ENCODE measurements at regions not wholly inside any gene's neighbourhood (a gene's known extent, or its start where the extent isn't known, plus 50 kb on each side); places are given as distances from the start of the nearest gene placed in this dataset.

- intact Hi-C loops (cut with DNase I; ENCODE audit: low total_unique reads) = no loop called here
- Histone ChIP-seq H3K27ac (no peak overlapping the region), H3K9me3 (no peaks in the 10 kb centered on the region), H3K4me1 (peaks cover 0 to 5% (median 0%) of the 10 kb centered on the region in 6 donors), H3K27me3 (replicated peaks in 1 of 7) (peaks cover 0 to 28% (median 0%) of the 10 kb centered on the region in 7 donors), H3K4me3 (no peak overlapping the region), H3K36me3 (no peaks in the 10 kb centered on the region)
- peak; percentile 54 for DNase-seq
- TF ChIP-seq POLR2A (IDR thresholded peaks at IDR 0.05) (no peak), CTCF (IDR thresholded peaks at IDR 0.05 in 8 of 11, conservative IDR thresholded peaks at IDR 0.05 in 3 of 11) (no peak), POLR2AphosphoS5 (IDR thresholded peaks at IDR 0.05) (no peak)
- WGBS, 5 donors = 89 to 92% (median 91%) methylated on average over 11 of the region's 11 CpGs
Measured at GRCh38 chr2:242019344-242019743, 149.8 kb downstream of the RTP5 start.

GRCh38 chr2:242020196-242021004, 150.9 kb downstream of the RTP5 start:
- peak overlapping the region in 1 of 8 donors; percentile 21 for H3K27ac ChIP-seq
- H3K4me1 ChIP-seq = peaks cover 0 to 5% (median 0%) of the 10 kb centered on the region in 6 donors
- no peaks in the 10 kb centered on the region for H3K36me3 ChIP-seq
- no peak overlapping the region for H3K4me3 ChIP-seq
- peaks cover 0 to 39% (median 5%) of the 10 kb centered on the region in 7 donors for H3K27me3 ChIP-seq (replicated peaks in 1 of 7)
- TF ChIP-seq CTCF (IDR thresholded peaks at IDR 0.05 in 8 of 11, conservative IDR thresholded peaks at IDR 0.05 in 3 of 11) (no peak), POLR2A (IDR thresholded peaks at IDR 0.05) (no peak), POLR2AphosphoS5 (IDR thresholded peaks at IDR 0.05) (no peak)
- peak; percentile 72 for DNase-seq
- H3K9me3 ChIP-seq = no peaks in the 10 kb centered on the region
- intact Hi-C loops (cut with DNase I; ENCODE audit: low total_unique reads) = no loop called here
- WGBS, 5 donors = 50 to 60% (median 55%) methylated on average over 26 of the region's 26 CpGs

- peak; percentile 27 for DNase-seq
- Histone ChIP-seq H3K27ac (no peak overlapping the region), H3K27me3 (replicated peaks in 1 of 7) (peaks cover 0 to 55% (median 5%) of the 10 kb centered on the region in 7 donors), H3K36me3 (no peaks in the 10 kb centered on the region), H3K9me3 (no peaks in the 10 kb centered on the region), H3K4me3 (no peak overlapping the region), H3K4me1 (peaks cover 0 to 5% (median 0%) of the 10 kb centered on the region in 6 donors)
- intact Hi-C loops (cut with DNase I; ENCODE audit: low total_unique reads) = no loop called here
- TF ChIP-seq POLR2A (IDR thresholded peaks at IDR 0.05) (no peak), POLR2AphosphoS5 (IDR thresholded peaks at IDR 0.05) (no peak), CTCF (IDR thresholded peaks at IDR 0.05 in 8 of 11, conservative IDR thresholded peaks at IDR 0.05 in 3 of 11) (no peak)
- WGBS, 5 donors = 74 to 87% (median 80%) methylated on average over 12 of the region's 12 CpGs
Measured at GRCh38 chr2:242022550-242023290, 153.2 kb downstream of the RTP5 start.
